MCF 10A (cell line): ENCODE measurements at regions not wholly inside any gene's neighbourhood (a gene's known extent, or its start where the extent isn't known, plus 50 kb on each side); places are given as distances from the start of the nearest gene placed in this dataset.

Source experiments
- BruUV-seq: library from RNA; stranded (reverse); fragments of 400-500 nt; replicated peaks from 2 replicates; lab custom pipeline; 2021; lab: Mats Ljungman, UMichigan
- CTCF ChIA-PET: fragments of 300-600 bp; sonication (Branson Sonifier 250); formaldehyde crosslinking; extraction: SDS; loops from one replicate; lab custom pipeline; 2021; ENCODE audit warnings: antibody characterized with exemption, inconsistent platforms; lab: Yijun Ruan, JAX
- POLR2A ChIA-PET: fragments of 300-600, 350-650 bp; sonication (Branson Sonifier 250); formaldehyde crosslinking; extraction: SDS; loops from one replicate; lab custom pipeline; 2020; ENCODE audit warnings: antibody characterized with exemption, inconsistent platforms; lab: Yijun Ruan, JAX
- DNase-seq: peaks from one replicate; pipeline ENCODE4 v3.0.0-alpha.2; 2018; ENCODE audit not compliant: unreplicated experiment
- H3K27ac Mint-ChIP-seq: one replicate; pipeline ENCODE4 v1.8.0; 2022; ENCODE audit warnings: mild to moderate bottlenecking, low read depth, mixed read lengths; ENCODE audit not compliant: unreplicated experiment
- H3K27me3 Mint-ChIP-seq: one replicate; pipeline ENCODE4 v1.8.0; 2022; ENCODE audit warnings: mixed read lengths; ENCODE audit not compliant: insufficient read depth, unreplicated experiment
- H3K36me3 Mint-ChIP-seq: one replicate; pipeline ENCODE4 v1.8.0; 2022; ENCODE audit warnings: mild to moderate bottlenecking, moderate library complexity, mixed read lengths; ENCODE audit not compliant: insufficient read depth, unreplicated experiment
- H3K4me1 Mint-ChIP-seq: one replicate; pipeline ENCODE4 v1.8.0; 2022; ENCODE audit warnings: mixed read lengths; ENCODE audit not compliant: insufficient read depth, unreplicated experiment
- H3K4me3 Mint-ChIP-seq: one replicate; pipeline ENCODE4 v1.8.0; 2022; ENCODE audit warnings: mild to moderate bottlenecking, moderate library complexity, mixed read lengths; ENCODE audit not compliant: unreplicated experiment
- H3K9me3 Mint-ChIP-seq: one replicate; pipeline ENCODE4 v1.8.0; 2022; ENCODE audit warnings: mixed read lengths; ENCODE audit not compliant: unreplicated experiment
- intact Hi-C: fragments of 100-400 bp; cut with micrococcal nuclease; formaldehyde crosslinking; loops from 2 replicates; pipeline ENCODE4 v1.14.1; 2022
- TF ChIP-seq, protein P1 (sequence below): fragments of 200-600 bp; IDR thresholded peaks from one replicate; pipeline ENCODE4 v1.8.0; 2022; ENCODE audit warnings: antibody characterized with exemption, mild to moderate bottlenecking; ENCODE audit not compliant: unreplicated experiment

DNA sequence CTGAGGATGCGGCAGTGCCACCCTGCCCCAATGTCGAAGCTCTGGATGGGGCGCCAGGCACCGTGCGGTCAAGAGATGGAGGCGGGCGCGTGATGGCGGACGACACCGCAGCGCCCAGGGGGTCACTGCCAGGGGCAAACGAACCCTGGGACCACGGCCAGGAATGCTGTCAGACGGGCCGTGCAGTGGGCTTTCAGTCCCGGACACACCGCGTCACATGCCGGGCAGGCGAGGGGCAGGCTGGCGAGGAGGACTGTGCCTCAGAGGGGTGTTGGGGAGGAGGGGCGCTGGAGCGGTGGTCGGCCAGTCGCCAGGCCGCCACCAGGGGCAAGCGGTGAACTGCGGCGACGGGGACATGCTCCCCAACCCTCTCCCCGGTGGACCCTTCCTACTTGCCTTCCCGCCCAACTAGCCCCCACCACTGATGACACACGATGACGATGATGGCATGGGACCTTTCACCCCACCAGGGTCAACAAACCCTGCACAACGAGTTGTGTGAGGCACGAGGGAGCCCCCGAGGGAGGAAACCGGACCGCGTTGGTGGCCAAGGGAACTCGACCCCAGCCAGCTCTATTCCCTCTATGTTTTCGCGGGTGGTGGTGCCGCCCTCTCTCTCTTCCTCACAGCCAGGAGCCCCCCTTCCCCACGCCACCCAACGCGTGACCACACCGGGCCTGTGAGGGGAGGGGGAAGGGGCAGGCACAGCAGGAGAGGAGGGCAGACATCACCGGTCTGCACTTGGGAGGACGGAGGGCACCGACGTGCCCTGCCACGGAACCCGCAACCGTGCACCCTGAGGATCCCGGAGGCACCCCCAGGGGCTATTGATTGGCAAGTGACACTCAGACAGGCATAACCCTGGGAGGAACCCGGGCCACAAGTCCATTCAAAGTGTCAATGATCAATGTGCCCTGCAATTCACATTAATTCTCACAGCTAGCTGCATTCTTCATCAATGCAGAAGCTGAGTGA is 1960.9 kb upstream of the DEFB115 start:
- ChIA-PET CTCF (no interaction called here), POLR2A (no interaction called here)
- H3K36me3 Mint-ChIP-seq = no peaks in the 10 kb centered on the region
- no TSS peak for BruUV-seq
- H3K27ac Mint-ChIP-seq = no peak overlapping the region
- DNase-seq = no peak
- TF ChIP-seq, protein P1, sequence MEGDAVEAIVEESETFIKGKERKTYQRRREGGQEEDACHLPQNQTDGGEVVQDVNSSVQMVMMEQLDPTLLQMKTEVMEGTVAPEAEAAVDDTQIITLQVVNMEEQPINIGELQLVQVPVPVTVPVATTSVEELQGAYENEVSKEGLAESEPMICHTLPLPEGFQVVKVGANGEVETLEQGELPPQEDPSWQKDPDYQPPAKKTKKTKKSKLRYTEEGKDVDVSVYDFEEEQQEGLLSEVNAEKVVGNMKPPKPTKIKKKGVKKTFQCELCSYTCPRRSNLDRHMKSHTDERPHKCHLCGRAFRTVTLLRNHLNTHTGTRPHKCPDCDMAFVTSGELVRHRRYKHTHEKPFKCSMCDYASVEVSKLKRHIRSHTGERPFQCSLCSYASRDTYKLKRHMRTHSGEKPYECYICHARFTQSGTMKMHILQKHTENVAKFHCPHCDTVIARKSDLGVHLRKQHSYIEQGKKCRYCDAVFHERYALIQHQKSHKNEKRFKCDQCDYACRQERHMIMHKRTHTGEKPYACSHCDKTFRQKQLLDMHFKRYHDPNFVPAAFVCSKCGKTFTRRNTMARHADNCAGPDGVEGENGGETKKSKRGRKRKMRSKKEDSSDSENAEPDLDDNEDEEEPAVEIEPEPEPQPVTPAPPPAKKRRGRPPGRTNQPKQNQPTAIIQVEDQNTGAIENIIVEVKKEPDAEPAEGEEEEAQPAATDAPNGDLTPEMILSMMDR = no peak
- no peaks in the 10 kb centered on the region for H3K27me3 Mint-ChIP-seq
- no peaks in the 10 kb centered on the region for H3K4me1 Mint-ChIP-seq
- peaks cover 11% of the 10 kb centered on the region for H3K9me3 Mint-ChIP-seq
- intact Hi-C loops = no loop called here
- H3K4me3 Mint-ChIP-seq = no peak overlapping the region

DNA sequence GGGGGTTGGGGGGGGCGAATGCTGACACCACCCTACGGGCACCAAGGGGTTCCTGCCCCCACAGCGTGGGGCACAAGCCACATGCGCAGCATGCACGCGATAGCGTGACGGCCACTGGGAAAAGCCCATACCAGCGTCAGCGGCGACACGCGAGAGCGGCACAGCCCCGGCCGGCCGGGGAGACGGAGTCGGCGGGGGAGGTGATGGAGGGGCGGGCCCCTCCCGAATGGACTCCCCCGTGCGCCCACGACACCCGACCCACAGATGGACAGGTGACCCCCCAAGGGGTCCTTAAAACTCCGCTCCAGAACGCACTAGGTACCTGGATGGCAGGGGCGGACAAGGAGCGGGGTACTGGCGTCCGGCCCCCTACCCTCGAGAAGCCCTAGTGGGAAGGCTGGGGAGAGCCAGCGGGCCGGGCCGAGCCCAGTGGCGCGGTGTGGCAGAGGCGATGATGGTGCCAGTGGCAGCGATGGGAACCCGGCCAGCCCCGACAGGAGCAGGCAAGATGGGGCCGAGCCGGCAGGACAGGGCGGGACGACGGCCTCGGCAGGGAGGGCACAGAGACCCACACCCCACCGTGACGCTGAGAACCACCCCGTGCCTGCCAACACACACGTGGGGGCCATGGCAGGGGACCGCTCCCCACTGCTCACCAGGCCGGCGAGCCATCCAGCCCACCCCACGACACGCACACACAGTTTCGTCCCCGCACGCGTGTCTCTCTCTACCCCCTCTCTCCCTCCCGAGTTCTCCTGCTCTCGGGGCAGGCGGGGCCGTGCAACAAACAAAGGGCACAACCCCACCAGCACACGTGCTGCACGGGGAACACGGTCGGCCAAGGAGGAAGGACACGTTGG is 1959.8 kb upstream of the DEFB115 start:
- peaks cover 11% of the 10 kb centered on the region for H3K9me3 Mint-ChIP-seq
- no TSS peak for BruUV-seq
- no peak for DNase-seq
- POLR2A ChIA-PET = no interaction called here
- no peak overlapping the region for H3K4me3 Mint-ChIP-seq
- no peaks in the 10 kb centered on the region for H3K27me3 Mint-ChIP-seq
- no peaks in the 10 kb centered on the region for H3K4me1 Mint-ChIP-seq
- no peak overlapping the region for H3K27ac Mint-ChIP-seq
- no peaks in the 10 kb centered on the region for H3K36me3 Mint-ChIP-seq
- CTCF ChIA-PET = no interaction called here
- intact Hi-C loops = no loop called here
- TF ChIP-seq, protein P1 = no peak

DNA sequence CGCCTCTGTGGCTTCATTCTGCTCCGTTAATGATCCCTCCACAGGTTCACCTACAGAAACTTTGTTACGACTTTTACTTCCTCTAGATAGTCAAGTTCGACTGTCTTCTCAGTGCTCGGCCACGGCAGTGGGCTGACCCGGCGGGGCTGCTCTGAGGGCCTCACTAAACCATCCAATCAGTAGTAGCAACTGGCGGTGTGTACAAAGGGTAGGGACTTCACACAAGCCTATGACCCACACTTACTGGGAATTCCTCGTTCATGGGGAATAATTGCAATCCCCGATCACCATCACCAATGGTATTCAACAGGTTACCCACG is 1959.2 kb upstream of the DEFB115 start:
- DNase-seq = no peak
- Mint-ChIP-seq H3K4me3 (no peak overlapping the region), H3K36me3 (no peaks in the 10 kb centered on the region), H3K9me3 (peaks cover 11% of the 10 kb centered on the region), H3K27me3 (no peaks in the 10 kb centered on the region), H3K27ac (no peak overlapping the region), H3K4me1 (no peaks in the 10 kb centered on the region)
- TF ChIP-seq, protein P1 = no peak
- CTCF ChIA-PET = no interaction called here
- POLR2A ChIA-PET = no interaction called here
- intact Hi-C loops = no loop called here
- BruUV-seq = no TSS peak
